Activated CD4-positive, alpha-beta T cell treated with anti-CD3 and anti-CD28 coated beads for 4 hours (primary cell): ENCODE measurements at regions not wholly inside any gene's neighbourhood (a gene's known extent, or its start where the extent isn't known, plus 50 kb on each side); places are given as distances from the start of the nearest gene placed in this dataset.

Source experiments
- DNase-seq, 2 donors: peaks; one replicate each; pipeline ENCODE4 v3.0.0-alpha.2; 2020

DNA sequence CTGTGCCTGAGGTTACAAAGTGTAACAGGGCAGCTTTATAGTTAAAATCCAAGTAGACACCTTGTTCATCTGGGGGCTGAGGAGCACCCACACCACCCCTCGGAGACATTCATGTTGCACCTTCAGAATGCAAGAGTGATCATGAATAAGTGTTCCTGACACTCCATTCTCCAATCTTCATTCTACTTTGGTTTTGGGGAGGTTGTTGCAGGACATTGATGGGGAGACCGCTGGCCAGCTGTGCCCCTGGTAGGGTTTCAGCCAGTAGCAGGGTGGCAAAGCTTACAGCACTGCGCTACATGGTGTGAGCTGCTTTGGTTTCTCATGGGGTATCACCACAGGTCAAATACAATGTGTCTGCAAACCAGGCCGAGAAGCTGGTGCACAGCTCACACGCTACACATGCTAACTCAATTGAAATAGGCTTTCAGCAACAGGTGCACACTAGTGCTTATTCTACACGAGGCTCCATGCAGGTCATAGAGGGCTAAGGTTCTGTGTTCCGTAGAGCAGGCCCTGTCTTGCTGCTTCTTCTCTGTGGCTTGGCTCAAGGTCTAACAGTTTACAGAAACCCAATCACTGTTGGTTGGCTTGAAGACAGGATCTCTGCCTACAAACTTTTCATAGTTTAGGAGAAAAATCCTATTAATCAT, 317.4 kb upstream of the ZNF32 start:
- no peak for DNase-seq

DNA sequence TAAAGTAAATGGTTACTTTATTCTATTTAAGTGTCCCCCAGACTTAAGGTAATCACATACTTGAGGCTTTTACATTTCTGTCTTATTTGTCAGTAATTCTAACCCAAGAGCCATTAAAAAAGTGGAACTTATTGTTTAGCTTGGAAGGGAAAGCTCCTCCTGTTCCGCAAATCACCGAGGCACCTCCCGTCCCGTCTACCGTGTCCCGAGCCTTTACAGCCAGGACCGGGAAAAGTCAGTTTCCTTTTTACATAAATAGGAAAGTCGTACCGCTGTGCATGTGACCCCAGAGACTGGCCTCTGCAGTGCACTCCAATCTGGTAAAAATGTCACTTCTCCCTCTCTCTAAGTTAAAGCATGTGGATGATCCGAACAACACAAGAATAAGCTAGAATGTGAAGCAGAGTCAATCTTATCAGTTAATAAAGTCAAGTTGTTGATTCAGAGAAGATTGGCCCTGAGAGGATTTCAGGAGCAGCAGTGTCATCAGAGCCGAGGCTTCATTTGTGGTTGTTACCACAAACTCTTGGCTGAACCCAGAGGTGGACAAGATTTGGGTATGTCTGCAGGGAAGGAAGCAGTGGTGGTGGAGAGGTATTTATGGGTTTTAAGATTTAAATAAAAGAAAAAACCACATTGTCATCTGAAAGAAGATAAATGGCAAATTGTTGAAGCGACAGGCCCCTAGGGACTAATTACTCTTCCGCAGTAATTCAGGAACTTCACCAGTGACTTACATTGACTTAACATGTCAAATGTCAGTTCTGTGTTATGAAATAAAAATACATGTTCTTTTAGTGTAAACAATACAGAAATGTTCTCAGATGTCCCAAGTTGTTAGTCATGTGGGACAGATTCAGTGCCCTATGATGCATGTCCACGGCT, 316.6 kb upstream of the ZNF32 start:
- no peak for DNase-seq

DNA sequence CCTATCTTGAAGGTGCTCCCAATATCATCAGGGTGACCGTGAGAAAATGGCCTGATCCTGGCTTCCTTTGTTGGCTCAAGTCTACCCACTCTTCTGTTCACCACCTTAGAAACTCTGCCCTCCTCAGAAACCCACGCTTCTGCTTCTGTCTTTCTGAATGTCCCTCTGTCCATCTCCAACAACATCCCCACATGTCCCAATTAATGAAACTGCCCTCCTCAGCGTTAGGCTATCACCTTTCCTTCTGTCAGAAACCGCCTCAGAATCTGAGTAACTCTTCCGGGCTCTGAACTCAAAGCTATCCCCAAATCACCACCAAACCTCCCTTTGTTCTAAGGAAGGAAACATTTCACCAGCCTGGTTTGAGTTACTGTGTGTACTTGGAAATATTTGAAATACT, 315.8 kb upstream of the ZNF32 start:
- DNase-seq, result no peak

DNA sequence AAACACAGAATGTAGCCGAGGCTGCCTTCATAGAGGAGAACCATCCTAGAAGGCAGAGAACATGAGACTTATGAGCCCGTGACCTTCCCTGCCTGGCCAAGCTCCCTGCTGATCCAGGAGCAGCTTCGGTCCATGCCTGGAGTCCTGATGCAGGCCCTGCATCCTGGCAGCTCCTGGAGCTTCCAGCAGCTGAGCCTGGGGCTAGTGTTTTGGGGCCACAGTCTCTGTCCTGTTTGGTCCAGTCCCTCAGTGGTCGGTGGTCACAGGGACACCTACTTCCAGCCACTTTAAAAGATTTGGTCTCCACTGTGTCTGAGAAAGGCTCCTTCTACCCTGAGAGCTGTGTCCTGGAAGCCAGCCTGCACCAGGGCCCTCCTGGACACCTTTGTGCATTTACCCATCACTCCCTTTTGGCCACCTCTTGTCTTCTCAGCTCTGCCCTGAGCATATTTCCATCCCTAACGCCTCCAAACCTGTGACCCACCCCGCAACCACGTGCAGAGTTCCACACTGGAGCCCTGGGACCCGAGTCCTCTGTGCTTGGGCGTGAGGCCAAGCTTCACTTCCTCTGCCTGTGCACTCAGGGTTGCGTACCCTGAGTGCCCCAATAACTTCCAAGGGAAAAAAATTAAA, 315.2 kb upstream of the ZNF32 start:
- no peak for DNase-seq

DNA sequence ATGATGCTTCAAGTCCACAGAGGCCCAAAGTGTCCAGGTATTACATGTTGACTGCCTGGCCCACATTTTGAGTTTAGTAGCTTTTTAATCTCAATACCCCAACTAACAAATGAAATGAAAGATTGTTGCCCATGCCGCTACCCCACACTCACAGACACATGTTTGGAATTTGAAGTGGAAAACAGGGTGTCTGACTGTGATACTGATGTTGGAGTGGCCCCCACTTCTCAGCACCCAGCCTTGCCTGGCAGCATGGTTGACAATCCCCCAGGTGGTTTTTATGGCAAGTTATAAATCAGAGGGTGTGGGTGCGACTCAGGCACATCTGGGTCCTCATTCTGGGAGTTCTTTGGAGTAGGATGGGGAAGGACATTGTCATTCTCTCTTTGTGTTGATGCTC, 314.7 kb upstream of the ZNF32 start:
- DNase-seq, result no peak

DNA sequence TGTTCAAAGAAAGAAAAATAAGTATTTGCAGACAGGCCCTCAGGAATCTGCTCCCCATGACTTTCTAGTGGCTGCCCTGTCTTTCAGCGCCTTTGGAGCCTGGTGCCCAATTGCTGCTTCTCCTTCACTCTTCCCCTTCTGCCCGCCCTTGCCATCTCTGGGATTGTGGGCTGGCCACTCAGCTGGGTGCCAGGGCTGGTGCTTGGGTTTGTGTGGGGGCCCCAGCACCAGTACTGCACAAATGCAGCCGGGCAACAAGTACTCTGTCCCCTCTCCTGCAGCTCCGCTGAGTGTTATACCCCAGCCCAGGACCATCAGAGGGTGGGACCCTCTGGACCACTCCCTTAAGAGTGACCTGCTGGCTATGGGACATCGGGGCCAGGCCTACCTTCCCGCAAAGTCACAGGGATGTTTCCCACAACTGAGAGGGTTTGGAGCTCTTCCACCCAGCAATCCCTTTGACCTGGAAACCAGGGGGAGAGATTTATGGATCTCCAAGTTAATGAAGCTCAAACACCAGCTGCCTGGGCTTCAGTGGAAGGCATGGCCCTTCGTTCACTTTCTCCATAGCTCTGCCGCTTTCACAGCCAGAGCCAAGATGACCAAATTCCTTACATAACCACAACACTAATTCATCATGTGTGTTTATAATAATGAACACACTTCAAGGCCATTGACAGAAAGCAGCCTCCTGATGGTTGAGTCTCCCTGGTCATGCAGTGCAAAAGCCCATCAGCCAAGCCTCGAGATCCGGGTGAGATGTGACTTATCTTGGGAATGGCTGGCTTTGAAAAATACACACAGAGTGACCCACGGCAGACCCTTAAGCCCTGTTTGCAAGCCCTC, 313.9 kb upstream of the ZNF32 start:
- DNase-seq, result no peak

DNA sequence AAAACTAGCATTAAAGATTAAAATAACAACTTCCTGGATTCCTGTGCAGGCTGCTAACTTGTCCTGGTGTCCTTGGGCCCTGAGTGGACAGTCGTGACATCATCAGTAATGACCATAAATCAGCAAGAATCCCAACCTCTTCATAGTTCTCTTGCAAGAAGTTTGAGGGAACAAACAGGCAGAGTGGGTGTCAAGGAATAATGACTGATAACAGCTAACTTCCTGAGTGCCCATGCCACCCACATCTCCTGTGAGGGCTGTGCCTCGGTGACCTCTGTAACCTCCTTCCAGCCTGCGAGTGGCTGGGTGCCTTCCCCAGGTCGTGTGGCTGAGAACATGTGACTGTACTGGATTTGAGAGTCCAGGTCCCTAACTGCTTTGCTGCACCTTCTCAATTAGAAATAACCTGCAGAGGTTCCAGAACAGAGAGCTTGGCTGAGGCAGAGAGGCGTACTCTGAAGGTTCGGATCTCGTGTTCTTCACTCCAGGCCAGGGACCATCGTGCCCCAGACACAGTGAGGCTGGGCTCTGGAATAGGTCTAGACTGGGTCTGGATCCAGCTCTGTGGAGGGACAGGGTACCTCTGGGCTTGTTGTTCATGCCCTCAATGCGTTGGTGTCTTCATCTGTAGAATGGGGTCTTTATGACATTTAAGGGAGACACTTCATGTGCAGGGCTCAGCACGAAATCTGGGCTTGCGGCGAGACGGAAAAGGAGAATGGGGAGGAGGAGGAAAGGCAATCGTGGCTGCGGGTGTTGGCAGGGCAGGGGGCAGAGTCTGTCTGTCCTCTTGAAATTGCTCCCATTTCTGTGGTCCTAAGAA, 313.1 kb upstream of the ZNF32 start:
- no peak for DNase-seq

DNA sequence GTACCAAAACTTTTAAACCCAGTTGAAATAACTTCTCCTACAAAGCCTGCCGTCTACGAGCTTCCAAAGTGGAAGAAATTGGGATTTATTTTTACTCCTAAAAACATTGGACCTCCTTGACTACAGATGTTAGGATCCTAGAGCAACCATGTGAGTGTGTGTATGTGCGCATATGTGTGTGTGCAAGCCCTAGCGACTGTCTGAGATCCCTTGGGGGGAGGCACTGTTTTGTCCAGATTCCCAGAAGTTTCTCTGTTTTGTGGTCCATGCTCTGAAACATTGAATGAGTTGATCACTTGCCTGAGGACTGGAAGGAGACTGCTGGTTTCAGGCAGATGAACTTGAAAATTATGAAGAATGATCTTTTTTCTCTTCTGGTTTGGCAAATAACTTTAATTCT, 312.3 kb upstream of the ZNF32 start:
- no peak for DNase-seq

DNA sequence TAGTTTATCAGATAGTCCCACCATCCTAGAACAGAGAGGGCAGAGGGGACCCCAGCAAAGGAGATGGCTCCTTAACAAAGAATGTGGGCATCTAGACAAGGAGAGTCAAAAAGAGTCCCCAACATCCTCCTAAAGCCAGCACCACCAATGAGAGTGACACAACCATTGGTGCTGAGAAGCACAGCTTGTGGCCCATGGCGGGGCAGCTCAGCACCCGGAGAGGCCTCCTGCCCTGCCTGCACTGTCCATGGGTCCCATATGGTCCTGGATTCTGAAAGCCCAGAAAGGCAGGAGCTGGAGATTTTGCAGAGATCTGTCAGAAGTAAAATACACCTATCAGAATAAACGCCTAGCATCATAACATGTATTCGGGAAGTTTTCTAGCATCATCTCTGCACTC, 311.8 kb upstream of the ZNF32 start:
- no peak for DNase-seq

DNA sequence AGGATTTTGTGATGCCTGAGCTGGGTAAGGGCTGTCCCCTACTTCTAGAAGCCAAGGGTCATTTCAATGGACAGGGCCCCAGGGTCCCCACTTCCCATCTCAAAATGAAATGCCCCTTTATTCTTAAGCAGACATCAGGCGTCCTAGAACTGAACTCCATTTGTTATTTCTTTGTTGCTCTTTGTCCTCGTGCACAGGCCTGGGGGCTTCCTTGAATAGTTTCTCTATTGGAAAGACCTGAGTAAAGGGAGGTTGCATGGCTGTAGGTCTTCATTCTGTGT, 311.4 kb upstream of the ZNF32 start:
- no peak for DNase-seq

DNA sequence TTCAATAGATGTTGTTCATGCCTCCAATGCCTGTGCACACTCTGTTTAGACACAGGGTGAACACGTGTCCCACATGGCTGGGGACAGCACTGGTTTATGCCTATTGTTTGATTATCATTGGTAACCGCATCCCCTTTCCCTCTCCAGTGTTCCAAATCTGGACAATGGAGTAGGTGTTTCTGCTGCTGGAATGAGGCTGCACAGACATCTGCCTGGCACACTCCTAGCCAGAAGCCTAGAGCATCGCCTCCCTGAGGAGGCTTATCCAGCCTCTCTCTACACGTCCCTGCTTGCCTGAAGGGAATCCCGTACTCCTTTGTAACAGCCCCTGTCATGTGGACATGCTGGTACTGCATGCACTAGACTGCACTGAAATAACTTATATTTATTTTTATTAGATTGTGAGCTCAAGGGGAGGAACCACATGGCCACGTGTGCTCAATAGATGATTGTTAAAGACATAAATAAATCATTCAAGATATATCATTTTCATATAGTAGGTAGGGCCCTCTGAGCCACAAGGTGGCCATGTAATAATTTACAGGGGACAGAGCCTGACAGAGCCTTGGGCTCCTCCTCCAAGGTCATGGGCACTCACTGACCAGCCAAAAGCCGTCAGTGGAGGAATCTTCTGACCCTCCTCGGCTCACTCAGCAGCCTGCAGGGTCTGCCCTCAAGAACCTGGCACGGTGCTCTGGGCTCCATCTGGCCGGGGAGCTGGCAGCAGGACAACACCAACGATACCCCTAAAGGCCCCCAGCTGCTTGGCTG, 310.9 kb upstream of the ZNF32 start:
- DNase-seq, result no peak

DNA sequence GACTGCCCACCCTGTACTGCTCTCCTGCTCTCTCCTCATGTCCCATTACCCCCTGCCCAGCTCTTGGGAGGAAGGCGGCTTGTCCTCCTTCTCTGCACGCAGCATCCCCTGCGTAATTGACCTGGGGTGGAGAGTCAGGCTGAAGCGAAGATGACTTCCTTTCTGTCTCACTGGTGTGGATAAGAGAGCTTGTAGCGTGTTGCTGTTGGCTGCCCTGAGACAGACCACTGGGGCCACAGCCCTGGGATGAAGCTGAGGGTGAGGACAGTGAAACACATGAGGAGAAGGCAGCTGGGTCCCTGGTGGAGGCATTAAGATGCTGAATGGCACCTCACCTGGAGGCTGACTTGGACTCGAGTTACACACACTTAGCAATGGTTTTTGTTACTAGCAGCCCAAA, 310.3 kb upstream of the ZNF32 start:
- DNase-seq, result no peak

DNA sequence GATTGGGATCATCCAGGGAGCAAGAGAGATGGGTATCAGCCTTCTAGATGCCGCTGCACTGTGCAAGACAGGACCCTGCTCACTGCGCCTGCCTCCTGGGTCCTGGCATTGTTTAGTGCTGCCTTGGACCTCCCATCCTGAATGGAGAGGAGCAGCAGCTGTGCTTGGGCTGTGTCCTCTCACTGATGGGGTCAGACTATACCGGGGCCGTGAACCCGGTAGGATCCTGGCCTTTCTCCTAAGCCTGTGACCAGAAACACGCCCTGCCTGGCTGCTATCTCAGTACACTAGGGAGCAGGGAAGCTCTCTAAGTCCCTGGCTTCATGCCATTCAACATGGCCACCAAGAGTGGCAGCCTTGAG, 309.4 kb upstream of the ZNF32 start:
- no peak for DNase-seq

DNA sequence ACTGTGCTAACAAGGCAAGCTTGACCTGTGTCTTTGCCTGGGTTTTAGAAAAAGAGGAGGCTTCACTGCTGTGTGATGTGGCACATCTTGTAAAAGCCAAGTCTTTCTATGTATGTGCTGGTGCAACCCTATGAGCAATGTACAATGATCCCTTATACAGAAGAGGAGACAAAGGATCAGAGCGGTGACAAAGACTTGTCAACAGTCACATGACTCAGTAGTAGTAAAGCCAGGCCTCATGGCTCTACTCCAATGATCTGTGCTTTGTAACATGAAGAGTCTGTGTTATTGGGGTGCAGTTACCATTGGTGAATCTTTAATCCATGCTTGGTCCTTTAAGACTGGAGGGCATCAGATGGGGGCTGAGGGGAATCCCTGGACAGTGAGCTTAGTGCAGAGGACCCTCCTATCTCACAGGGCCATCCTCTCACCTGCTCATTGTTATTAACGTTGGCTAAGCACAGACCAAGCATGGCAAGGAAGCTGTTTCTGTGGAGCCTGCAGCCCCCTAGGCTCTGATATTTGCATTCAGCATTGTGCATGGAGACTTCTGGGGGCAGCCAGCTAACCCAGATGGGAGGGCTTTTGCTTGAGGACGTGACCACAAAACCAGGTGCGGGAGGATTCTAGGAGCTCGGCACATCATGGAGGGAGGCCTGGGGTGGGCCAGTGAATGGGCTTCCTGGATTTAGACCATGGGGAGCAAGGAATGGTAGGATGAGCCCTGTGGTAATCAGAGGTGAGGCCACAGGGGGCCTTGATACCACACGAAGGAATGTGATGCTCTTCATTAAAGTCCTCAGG, 308.8 kb upstream of the ZNF32 start:
- no peak for DNase-seq

DNA sequence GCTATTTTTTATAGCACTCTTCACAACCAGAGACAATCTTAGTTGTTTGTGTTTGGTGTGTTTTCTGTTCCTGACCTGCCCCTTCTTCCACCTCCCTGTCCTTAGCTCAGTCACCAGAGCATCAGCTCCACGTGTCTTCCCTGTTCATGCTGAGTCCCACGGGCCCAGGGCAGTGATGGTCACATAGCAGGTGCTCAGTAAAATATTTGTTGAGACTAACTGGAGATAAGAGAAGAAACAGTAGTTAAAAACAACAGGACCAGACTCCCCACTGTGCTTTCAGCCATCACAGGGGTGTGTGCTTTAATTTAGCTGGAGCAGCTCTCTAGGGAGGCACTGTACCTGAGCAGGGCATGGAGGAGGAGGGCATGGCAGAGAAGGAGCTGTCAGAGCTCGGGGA, 307.3 kb upstream of the ZNF32 start:
- DNase-seq, result no peak

DNA sequence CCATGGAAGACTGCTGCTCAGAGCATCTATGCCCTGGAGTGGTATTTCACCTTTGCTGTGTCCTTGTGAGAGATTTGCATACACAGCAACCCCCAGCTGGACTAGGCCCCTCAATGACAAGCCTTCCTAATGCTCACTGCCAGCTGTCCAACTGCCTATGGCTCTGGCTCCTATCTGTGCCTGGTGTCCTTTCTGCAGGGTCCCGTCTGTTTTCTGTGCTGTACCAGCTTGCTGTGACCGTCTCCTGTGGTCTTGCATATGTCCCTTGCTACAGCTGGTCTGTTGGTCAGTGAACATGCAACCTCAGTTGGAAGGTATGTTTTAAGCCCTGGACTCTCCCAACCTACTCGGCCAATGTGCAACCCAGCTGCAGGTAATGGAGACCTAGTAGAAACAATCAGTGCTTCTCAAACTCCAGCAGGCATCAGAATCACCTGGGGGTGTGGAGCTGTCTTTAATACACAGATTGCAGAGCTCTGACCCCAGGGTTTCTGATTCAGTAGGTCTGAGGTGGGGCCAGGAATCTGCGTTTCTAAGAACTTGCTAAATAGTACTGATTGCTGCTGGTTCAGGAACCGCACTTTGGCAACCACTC, 306.4 kb upstream of the ZNF32 start:
- DNase-seq, result no peak

DNA sequence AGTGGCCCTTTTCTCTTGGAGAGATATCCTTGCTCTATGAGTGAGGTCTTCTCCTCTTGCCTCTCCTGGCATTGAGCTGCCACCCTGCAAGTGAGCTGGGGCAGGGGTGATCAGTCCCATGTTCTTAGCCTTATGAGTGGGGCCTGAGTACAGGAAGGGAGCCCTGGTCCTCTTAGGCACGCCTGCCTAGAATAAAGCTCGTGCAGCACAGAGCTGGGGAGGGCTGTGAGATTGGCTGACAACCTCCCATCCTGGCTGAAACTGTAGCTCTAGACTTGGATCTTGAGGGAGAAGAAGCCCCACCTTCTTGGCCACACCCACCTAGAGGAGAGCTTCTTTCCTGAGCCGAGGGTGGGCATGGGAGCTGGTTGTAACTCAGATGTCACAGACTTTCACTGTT, 305.0 kb upstream of the ZNF32 start:
- DNase-seq, result no peak

DNA sequence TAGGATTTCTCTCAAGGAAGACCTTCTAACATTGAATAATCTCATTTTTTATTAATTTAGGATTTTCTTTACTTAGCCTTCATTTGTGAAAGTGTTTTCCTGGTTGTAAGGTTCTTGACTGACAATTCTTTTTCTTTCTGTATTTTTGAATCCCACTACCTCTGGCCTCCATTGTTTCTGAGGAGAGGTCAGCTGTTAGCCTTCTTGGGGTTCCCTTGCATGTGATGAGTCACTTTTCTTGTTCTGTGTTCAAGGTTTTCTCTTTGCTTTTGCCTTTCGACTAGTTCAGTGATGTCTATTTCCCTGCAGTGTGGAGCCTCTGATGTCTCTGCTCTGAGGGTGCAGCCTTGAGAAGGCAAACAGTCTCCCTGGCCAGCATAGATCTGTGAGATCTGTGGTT, 304.1 kb upstream of the ZNF32 start:
- DNase-seq, result no peak

DNA sequence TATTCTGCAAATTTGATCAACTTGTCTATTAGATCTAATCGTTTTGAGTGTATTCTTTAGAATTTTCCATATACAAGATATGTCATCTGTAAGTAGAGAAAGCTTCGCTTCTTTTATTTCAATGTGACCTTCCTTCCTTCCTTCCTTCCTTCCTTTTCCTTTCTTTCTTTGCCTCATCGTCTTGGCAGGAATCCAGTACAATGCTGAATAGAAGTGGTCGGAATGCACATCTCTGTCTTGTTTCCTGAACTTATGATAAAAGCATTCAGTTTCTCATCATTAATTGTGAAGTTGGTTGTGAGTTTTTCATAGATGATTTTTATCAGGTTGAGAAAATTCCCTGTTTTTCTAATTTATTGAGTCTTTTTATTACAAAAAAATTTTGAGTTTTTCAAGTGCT, 300.7 kb upstream of the ZNF32 start:
- no peak for DNase-seq

DNA sequence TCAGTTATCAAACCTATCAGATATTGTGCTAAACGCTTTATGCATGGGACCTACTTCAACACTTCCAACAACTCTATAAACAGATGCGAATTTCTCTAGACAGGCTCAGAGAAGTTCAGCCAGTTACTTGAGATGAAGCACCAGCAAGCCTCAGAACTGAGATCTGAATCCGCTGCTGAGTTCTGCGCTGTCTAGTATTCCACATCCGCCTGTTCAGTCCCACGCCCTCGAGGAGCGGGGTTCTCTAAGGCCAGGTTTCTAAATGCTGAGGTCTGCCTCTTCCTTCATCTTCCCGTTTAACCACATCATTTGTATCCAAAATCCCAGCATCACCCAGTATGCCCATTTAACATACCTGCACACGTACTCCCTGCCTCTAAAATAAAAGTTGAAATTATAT, 297.8 kb upstream of the ZNF32 start:
- DNase-seq, result no peak

DNA sequence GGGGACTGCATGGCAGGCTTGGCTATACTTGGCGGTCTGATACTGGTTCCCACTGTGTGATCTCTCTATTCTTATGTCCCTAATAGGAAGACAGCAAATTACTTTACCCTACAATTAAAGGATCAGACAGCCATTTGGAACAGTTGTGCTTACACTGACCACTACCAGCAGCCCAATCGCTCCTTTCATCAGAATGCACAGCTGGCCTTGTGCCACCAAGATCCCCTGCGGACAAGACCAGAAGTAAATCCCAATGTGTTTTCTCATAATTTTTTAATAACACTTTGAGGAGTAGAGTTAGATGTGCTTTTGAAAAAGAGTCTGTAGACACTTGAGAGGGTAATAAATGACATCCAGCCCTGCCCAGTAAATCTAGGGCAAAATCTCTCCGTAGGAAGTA, 297.2 kb upstream of the ZNF32 start:
- DNase-seq, result no peak
